ENCODE measurements at regions not wholly inside any gene's neighbourhood (a gene's known extent, or its start where the extent isn't known, plus 50 kb on each side); places are given as distances from the start of the nearest gene placed in this dataset.

DNA sequence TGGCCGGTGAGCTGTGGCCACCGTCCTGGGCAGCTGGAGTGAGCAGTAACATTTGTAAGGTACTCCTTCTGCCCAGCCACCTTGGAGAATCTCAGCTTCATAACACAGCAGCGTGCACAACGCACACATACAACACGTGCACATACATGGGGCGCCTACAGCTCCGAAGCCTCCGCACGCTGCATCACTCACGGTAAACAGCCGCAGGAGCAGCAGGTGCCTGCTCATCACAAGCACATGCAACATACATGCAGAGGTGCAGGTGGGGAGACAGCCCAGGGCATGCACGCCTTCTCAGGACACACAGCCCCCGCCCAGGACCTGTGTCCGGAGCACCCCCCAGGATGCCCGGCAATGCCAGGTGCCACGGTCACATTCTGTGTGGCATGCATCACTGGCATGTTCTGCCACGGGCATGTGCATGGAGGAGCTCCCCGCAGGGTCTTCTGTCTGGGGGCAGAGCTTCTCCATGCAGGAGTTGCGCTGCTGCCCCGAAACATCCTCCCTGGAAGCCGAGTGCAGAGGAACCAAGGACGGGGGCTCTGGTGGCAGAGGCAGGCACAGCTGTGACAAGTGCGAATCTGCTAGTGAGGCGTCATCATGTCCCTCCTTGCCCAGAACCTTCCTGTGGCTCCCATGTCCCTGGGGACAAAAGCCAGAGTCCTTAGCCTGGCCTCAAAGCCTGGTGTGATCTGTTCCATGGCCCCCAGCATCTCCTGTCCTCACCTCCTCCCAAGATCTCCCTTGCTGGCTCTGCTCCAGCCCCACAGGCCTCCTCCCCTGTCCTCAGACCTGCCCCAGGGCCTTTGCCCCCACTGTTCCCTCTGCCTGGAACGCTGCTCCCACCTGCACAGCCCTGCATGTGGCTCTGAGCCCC is 184.0 kb upstream of the GSE1 start:
- Mint-ChIP-seq H3K27me3 (ENCODE audit: low read depth) (no peaks in the 10 kb centered on the region), H3K9me3 (no peaks in the 10 kb centered on the region), H3K4me3 (no peak overlapping the region), H3K36me3 (ENCODE audit: low read depth) (no peaks in the 10 kb centered on the region), H3K4me1 (ENCODE audit: low read depth) (no peaks in the 10 kb centered on the region), H3K27ac (no peak overlapping the region)

GRCh38 chr16:85429776-85430522 is 183.2 kb upstream of the GSE1 start:
- Mint-ChIP-seq H3K4me1 (ENCODE audit: low read depth) (no peaks in the 10 kb centered on the region), H3K27ac (no peak overlapping the region), H3K36me3 (ENCODE audit: low read depth) (no peaks in the 10 kb centered on the region), H3K27me3 (ENCODE audit: low read depth) (no peaks in the 10 kb centered on the region), H3K4me3 (no peak overlapping the region), H3K9me3 (no peaks in the 10 kb centered on the region)

DNA sequence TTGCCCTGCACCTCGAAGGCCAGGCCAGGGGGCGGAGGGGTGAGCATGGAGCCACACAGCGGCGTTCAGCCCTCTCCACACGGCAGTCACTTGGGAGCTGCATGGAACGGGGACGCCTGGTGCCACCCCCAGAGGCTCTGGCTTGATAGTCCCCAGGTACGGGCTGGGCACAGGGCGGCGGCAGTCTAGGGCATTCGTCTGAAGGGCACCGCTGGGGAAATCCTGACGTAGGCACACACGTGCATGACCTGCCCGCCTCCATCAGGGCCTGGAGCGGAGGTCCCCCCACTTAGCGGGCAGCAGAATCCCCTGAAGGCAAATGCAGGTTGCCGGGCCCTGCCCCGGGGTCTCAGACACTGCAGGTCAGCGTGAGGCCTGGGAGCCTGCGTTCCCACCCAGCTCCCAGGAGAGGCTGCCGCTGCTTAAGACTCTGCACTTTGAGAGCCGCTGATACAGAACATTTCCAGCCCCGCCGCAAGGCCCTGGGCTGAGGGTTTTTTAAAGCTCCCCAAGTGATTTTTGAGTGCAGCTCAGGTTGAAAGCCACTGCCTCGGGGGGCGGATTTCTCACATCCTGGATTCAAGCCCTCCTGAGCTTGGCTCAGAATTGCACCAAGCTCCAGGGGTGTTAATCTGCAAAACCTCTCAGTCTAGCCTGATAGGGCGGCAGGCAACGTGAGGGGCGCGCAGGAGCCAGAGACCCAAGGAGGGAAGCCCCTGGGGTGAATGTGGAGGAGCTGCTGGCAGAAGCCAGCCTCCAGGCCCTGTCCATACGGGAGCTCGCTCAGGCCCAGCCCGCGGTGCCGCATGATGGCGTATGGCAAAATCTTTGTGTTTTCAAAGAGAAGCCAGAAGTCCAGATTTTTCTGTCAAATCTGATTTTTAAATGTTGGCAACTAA is 182.3 kb upstream of the GSE1 start:
- Mint-ChIP-seq H3K9me3 (no peaks in the 10 kb centered on the region), H3K27me3 (ENCODE audit: low read depth) (no peaks in the 10 kb centered on the region), H3K4me1 (ENCODE audit: low read depth) (no peaks in the 10 kb centered on the region), H3K36me3 (ENCODE audit: low read depth) (no peaks in the 10 kb centered on the region), H3K4me3 (no peak overlapping the region), H3K27ac (no peak overlapping the region)

- Mint-ChIP-seq H3K9me3 (no peaks in the 10 kb centered on the region), H3K4me1 (ENCODE audit: low read depth) (no peaks in the 10 kb centered on the region), H3K36me3 (ENCODE audit: low read depth) (no peaks in the 10 kb centered on the region), H3K4me3 (no peak overlapping the region), H3K27me3 (ENCODE audit: low read depth) (no peaks in the 10 kb centered on the region), H3K27ac (no peak overlapping the region)
Measured at GRCh38 chr16:85431431-85432124, 181.5 kb upstream of the GSE1 start.

DNA sequence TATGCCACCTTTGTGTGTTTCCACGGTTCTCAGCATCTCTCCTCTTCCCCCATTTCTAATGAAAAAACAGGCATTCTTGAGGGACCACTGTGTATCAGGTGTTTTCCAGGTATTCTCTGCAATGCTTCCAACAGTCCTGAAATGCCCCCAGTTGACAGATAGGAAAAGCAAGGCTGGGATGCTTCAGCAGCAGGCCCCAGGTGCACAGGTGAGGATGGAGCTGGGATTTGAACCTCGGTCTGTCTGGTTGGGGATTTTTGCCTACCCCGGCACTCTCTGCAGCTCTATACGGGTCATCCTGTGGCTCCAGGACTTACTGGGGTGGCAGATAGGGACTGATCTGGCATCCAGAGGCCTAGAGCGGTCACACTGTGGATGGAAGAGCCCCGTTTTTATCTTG is 180.5 kb upstream of the GSE1 start:
- Mint-ChIP-seq H3K36me3 (ENCODE audit: low read depth) (no peaks in the 10 kb centered on the region), H3K4me1 (ENCODE audit: low read depth) (no peaks in the 10 kb centered on the region), H3K27ac (no peak overlapping the region), H3K4me3 (no peak overlapping the region), H3K9me3 (no peaks in the 10 kb centered on the region), H3K27me3 (ENCODE audit: low read depth) (no peaks in the 10 kb centered on the region)

DNA sequence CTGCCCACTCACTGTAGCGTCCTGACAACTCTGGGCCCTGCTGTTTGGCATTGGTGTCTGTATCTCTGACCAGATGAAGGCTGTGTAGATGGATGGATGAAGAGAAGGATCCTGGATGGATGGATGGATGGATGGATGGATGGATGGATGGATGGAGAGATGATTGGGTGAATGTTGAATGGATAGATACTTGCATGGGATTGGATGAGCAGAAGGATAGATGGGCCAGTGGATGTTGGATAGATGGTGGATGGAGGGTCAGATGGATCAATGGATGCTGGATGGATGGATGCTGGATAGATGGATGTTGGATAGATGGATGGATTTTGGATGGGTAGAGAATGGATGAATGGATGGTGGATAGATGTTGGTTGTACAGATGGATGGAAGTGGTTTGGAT is 179.6 kb upstream of the GSE1 start:
- H3K36me3 Mint-ChIP-seq (ENCODE audit: low read depth): no peaks in the 10 kb centered on the region
- H3K27ac Mint-ChIP-seq: no peak overlapping the region
- no peaks in the 10 kb centered on the region for H3K4me1 Mint-ChIP-seq (ENCODE audit: low read depth)
- no peaks in the 10 kb centered on the region for H3K27me3 Mint-ChIP-seq (ENCODE audit: low read depth)
- H3K4me3 Mint-ChIP-seq: no peak overlapping the region
- no peaks in the 10 kb centered on the region for H3K9me3 Mint-ChIP-seq

DNA sequence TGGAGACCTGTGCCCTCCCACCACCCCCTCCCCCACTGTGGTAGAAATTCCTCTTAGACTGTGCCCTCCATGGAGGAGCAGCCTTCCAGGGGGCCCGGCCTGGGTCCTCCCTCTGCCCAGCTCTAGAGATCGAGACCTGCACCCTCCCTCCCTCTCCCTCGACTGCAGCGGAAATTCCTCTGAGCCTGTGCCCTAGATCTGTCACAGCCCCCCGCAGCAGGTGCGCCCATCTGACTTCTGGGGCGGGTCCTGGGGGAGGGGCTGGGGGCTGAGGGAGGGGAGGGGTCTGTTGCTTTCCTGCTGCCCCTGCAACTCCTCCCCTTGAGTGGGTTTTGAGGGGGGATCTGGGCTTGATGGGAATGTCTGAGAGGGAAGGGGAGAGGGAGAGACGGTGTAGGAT is 177.8 kb upstream of the GSE1 start:
- Mint-ChIP-seq H3K27ac (no peak overlapping the region), H3K27me3 (ENCODE audit: low read depth) (no peaks in the 10 kb centered on the region), H3K4me3 (no peak overlapping the region), H3K9me3 (no peaks in the 10 kb centered on the region), H3K36me3 (ENCODE audit: low read depth) (no peaks in the 10 kb centered on the region), H3K4me1 (ENCODE audit: low read depth) (no peaks in the 10 kb centered on the region)

GRCh38 chr16:85435700-85436099 is 177.4 kb upstream of the GSE1 start:
- Mint-ChIP-seq H3K27ac (no peak overlapping the region), H3K27me3 (ENCODE audit: low read depth) (no peaks in the 10 kb centered on the region), H3K36me3 (ENCODE audit: low read depth) (no peaks in the 10 kb centered on the region), H3K4me1 (ENCODE audit: low read depth) (no peaks in the 10 kb centered on the region), H3K4me3 (no peak overlapping the region), H3K9me3 (no peaks in the 10 kb centered on the region)

- no peaks in the 10 kb centered on the region for H3K27me3 Mint-ChIP-seq (ENCODE audit: low read depth)
- no peak overlapping the region for H3K4me3 Mint-ChIP-seq
- no peak overlapping the region for H3K27ac Mint-ChIP-seq
Measured at GRCh38 chr16:85436207-85436606, 176.9 kb upstream of the GSE1 start.

GRCh38 chr16:85436636-85437165 is 176.4 kb upstream of the GSE1 start:
- Mint-ChIP-seq H3K4me3 (no peak overlapping the region), H3K27me3 (ENCODE audit: low read depth) (no peaks in the 10 kb centered on the region), H3K9me3 (no peaks in the 10 kb centered on the region)

More at GRCh38 chr16:85436207-85436606, 176.9 kb upstream of the GSE1 start:
- H3K9me3 Mint-ChIP-seq: no peaks in the 10 kb centered on the region
- H3K4me1 Mint-ChIP-seq (ENCODE audit: low read depth): no peaks in the 10 kb centered on the region
- no peaks in the 10 kb centered on the region for H3K36me3 Mint-ChIP-seq (ENCODE audit: low read depth)

GRCh38 chr16:85437166-85438052 is 175.7 kb upstream of the GSE1 start:
- no peaks in the 10 kb centered on the region for H3K9me3 Mint-ChIP-seq
- H3K4me1 Mint-ChIP-seq (ENCODE audit: low read depth): no peaks in the 10 kb centered on the region
- H3K36me3 Mint-ChIP-seq (ENCODE audit: low read depth): no peaks in the 10 kb centered on the region
- H3K4me3 Mint-ChIP-seq: no peak overlapping the region
- H3K27ac Mint-ChIP-seq: no peak overlapping the region
- H3K27me3 Mint-ChIP-seq (ENCODE audit: low read depth): no peaks in the 10 kb centered on the region

More at GRCh38 chr16:85436636-85437165, 176.4 kb upstream of the GSE1 start:
- Mint-ChIP-seq H3K4me1 (ENCODE audit: low read depth) (no peaks in the 10 kb centered on the region), H3K27ac (no peak overlapping the region), H3K36me3 (ENCODE audit: low read depth) (no peaks in the 10 kb centered on the region)

- no peak overlapping the region for H3K27ac Mint-ChIP-seq
- H3K27me3 Mint-ChIP-seq (ENCODE audit: low read depth): no peaks in the 10 kb centered on the region
Measured at GRCh38 chr16:85438981-85439685, 174.0 kb upstream of the GSE1 start.

More at GRCh38 chr16:85438981-85439685, 174.0 kb upstream of the GSE1 start:
- Mint-ChIP-seq H3K9me3 (no peaks in the 10 kb centered on the region), H3K36me3 (ENCODE audit: low read depth) (no peaks in the 10 kb centered on the region), H3K4me1 (ENCODE audit: low read depth) (no peaks in the 10 kb centered on the region), H3K4me3 (no peak overlapping the region)

Data from T-helper 1 cell treated with Interleukin-12 subunit alpha and Interleukin-12 subunit beta and Interleukin-4 antibody, amounts not matched to agents 30 μg/mL and 1 μg/mL, for 36 hours (primary cell).